ENCODE measurements at regions not wholly inside any gene's neighbourhood (a gene's known extent, or its start where the extent isn't known, plus 50 kb on each side); places are given as distances from the start of the nearest gene placed in this dataset.

GRCh38 chr5:96228408-96228807 lies 204.6 kb downstream of the PCSK1 start:
- no peaks in the 10 kb centered on the region for H3K79me2 ChIP-seq (ENCODE audit: insufficient read depth, low read length)
- Mint-ChIP-seq H3K4me3 (no peak overlapping the region), H3K27ac (no peak overlapping the region), H3K36me3 (no peaks in the 10 kb centered on the region), H3K27me3 (ENCODE audit: low read depth in 3 of 3) (peaks cover 0 to 2% (median 0%) of the 10 kb centered on the region in 3 donors), H3K4me1 (no peaks in the 10 kb centered on the region), H3K9me3 (peaks cover 0 to 2% (median 0%) of the 10 kb centered on the region in 7 donors)
- no peak overlapping the region for H2AFZ ChIP-seq (ENCODE audit: insufficient read depth, low read depth, low read length, poor library complexity, severe bottlenecking)
- H3K9me3 ChIP-seq (replicated peaks in 1 of 2; ENCODE audit: control insufficient read depth in 1 of 2, insufficient read depth in 1 of 2, low read length in 2 of 2): no peaks in the 10 kb centered on the region
- intact Hi-C loops (cut with micrococcal nuclease): no loop called here
- no peaks in the 10 kb centered on the region for H3K36me3 ChIP-seq (replicated peaks in 1 of 2; ENCODE audit: control insufficient read depth in 1 of 2, insufficient read depth in 2 of 2, low read length in 2 of 2)
- no peak for DNase-seq
- H4K20me1 ChIP-seq (ENCODE audit: insufficient read depth, low read length): no peaks in the 10 kb centered on the region
- H3K4me2 ChIP-seq (replicated peaks; ENCODE audit: extremely low read depth, low read length, poor library complexity, severe bottlenecking): no peak overlapping the region
- TF ChIP-seq CTCF (IDR thresholded peaks at IDR 0.05): no peak
- whole genome bisulfite sequencing (ENCODE audit: insufficient coverage): 97% methylated on average over 3 of the region's 3 CpGs
- H3K4me3 ChIP-seq (replicated peaks in 1 of 3; ENCODE audit: low read depth in 2 of 3, low read length in 3 of 3): no peak overlapping the region
- H3K4me1 ChIP-seq (ENCODE audit: control insufficient read depth in 1 of 2, insufficient read depth in 2 of 2, low read length in 2 of 2): no peaks in the 10 kb centered on the region
- no peak overlapping the region for H3K9ac ChIP-seq (ENCODE audit: insufficient read depth, low read length, poor library complexity, severe bottlenecking)
- no peak overlapping the region for H3K27ac ChIP-seq (ENCODE audit: low read depth in 1 of 2, low read length in 2 of 2)
- no peaks in the 10 kb centered on the region for H3K27me3 ChIP-seq (ENCODE audit: control insufficient read depth in 2 of 2, insufficient read depth in 2 of 2, low read length in 2 of 2)

- H3K9me3 ChIP-seq (replicated peaks in 1 of 2; ENCODE audit: control insufficient read depth in 1 of 2, insufficient read depth in 1 of 2, low read length in 2 of 2): no peaks in the 10 kb centered on the region
- Mint-ChIP-seq H3K9me3 (peaks cover 0 to 3% (median 0%) of the 10 kb centered on the region in 7 donors), H3K4me3 (no peak overlapping the region), H3K4me1 (no peaks in the 10 kb centered on the region), H3K27ac (no peak overlapping the region), H3K27me3 (ENCODE audit: low read depth in 3 of 3) (peaks cover 0 to 2% (median 0%) of the 10 kb centered on the region in 3 donors), H3K36me3 (no peaks in the 10 kb centered on the region)
- no peak overlapping the region for H3K9ac ChIP-seq (ENCODE audit: insufficient read depth, low read length, poor library complexity, severe bottlenecking)
- 100% methylated on average over 2 of the region's 4 CpGs for WGBS (ENCODE audit: insufficient coverage)
- intact Hi-C loops (cut with micrococcal nuclease): no loop called here
- no peak for DNase-seq
- H3K79me2 ChIP-seq (ENCODE audit: insufficient read depth, low read length): no peaks in the 10 kb centered on the region
- no peaks in the 10 kb centered on the region for H3K36me3 ChIP-seq (replicated peaks in 1 of 2; ENCODE audit: control insufficient read depth in 1 of 2, insufficient read depth in 2 of 2, low read length in 2 of 2)
- H3K27ac ChIP-seq (ENCODE audit: low read depth in 1 of 2, low read length in 2 of 2): no peak overlapping the region
- no peaks in the 10 kb centered on the region for H3K27me3 ChIP-seq (ENCODE audit: control insufficient read depth in 2 of 2, insufficient read depth in 2 of 2, low read length in 2 of 2)
- H3K4me2 ChIP-seq (replicated peaks; ENCODE audit: extremely low read depth, low read length, poor library complexity, severe bottlenecking): no peak overlapping the region
- no peak overlapping the region for H3K4me3 ChIP-seq (replicated peaks in 1 of 3; ENCODE audit: low read depth in 2 of 3, low read length in 3 of 3)
- no peak for TF ChIP-seq CTCF (IDR thresholded peaks at IDR 0.05)
- H2AFZ ChIP-seq (ENCODE audit: insufficient read depth, low read depth, low read length, poor library complexity, severe bottlenecking): no peak overlapping the region
- no peaks in the 10 kb centered on the region for H3K4me1 ChIP-seq (ENCODE audit: control insufficient read depth in 1 of 2, insufficient read depth in 2 of 2, low read length in 2 of 2)
- no peaks in the 10 kb centered on the region for H4K20me1 ChIP-seq (ENCODE audit: insufficient read depth, low read length)
Observed at GRCh38 chr5:96227957-96228356, 205.1 kb downstream of the PCSK1 start.
